ENCODE measurements at regions not wholly inside any gene's neighbourhood (a gene's known extent, or its start where the extent isn't known, plus 50 kb on each side); places are given as distances from the start of the nearest gene placed in this dataset.

- no peak for DNase-seq
- H3K4me3 ChIP-seq = no peak overlapping the region
- H3K27me3 ChIP-seq = no peaks in the 10 kb centered on the region
- H3K27ac ChIP-seq = no peak overlapping the region
- 82 to 94% (median 87%) methylated on average over 2 of the region's 2 CpGs for WGBS, 5 donors
- TF ChIP-seq CTCF (IDR thresholded peaks at IDR 0.05) = no peak
- no peak for TF ChIP-seq EP300 (IDR thresholded peaks at IDR 0.05)
- TF ChIP-seq POLR2AphosphoS5 (IDR thresholded peaks at IDR 0.05) = no peak
- no peak for TF ChIP-seq POLR2A (IDR thresholded peaks at IDR 0.05)
- intact Hi-C loops (cut with DNase I; ENCODE audit: low total_unique reads) = no loop called here
- no peaks in the 10 kb centered on the region for H3K9me3 ChIP-seq
- H3K4me1 ChIP-seq = no peaks in the 10 kb centered on the region
- no peaks in the 10 kb centered on the region for H3K36me3 ChIP-seq
Measured at GRCh38 chr18:43702399-43702798, 425.1 kb upstream of the SYT4 start.

- intact Hi-C loops (cut with DNase I; ENCODE audit: low total_unique reads) = no loop called here
- Histone ChIP-seq H3K27me3 (no peaks in the 10 kb centered on the region), H3K4me1 (no peaks in the 10 kb centered on the region), H3K36me3 (no peaks in the 10 kb centered on the region), H3K4me3 (no peak overlapping the region), H3K9me3 (no peaks in the 10 kb centered on the region), H3K27ac (no peak overlapping the region)
- no peak for DNase-seq
- TF ChIP-seq EP300 (IDR thresholded peaks at IDR 0.05) (no peak), POLR2A (IDR thresholded peaks at IDR 0.05) (no peak), CTCF (IDR thresholded peaks at IDR 0.05) (no peak), POLR2AphosphoS5 (IDR thresholded peaks at IDR 0.05) (no peak)
- 65 to 77% (median 67%) methylated on average over 2 of the region's 2 CpGs for WGBS, 5 donors
Measured at GRCh38 chr18:43703050-43703449, 425.8 kb upstream of the SYT4 start.

GRCh38 chr18:43705850-43706249 is 428.6 kb upstream of the SYT4 start:
- TF ChIP-seq EP300 (IDR thresholded peaks at IDR 0.05) (no peak), CTCF (IDR thresholded peaks at IDR 0.05) (no peak), POLR2A (IDR thresholded peaks at IDR 0.05) (no peak), POLR2AphosphoS5 (IDR thresholded peaks at IDR 0.05) (no peak)
- DNase-seq = no peak
- H3K27ac ChIP-seq = no peak overlapping the region
- WGBS, 5 donors = 65 to 73% (median 69%) methylated on average over 4 of the region's 4 CpGs
- H3K9me3 ChIP-seq = no peaks in the 10 kb centered on the region
- H3K4me1 ChIP-seq = no peaks in the 10 kb centered on the region
- intact Hi-C loops (cut with DNase I; ENCODE audit: low total_unique reads) = no loop called here
- H3K27me3 ChIP-seq = no peaks in the 10 kb centered on the region
- no peak overlapping the region for H3K4me3 ChIP-seq
- H3K36me3 ChIP-seq = no peaks in the 10 kb centered on the region

- no peaks in the 10 kb centered on the region for H3K9me3 ChIP-seq
- TF ChIP-seq EP300 (IDR thresholded peaks at IDR 0.05) (no peak), POLR2A (IDR thresholded peaks at IDR 0.05) (no peak), POLR2AphosphoS5 (IDR thresholded peaks at IDR 0.05) (no peak), CTCF (IDR thresholded peaks at IDR 0.05) (no peak)
- H3K4me3 ChIP-seq = no peak overlapping the region
- H3K27me3 ChIP-seq = no peaks in the 10 kb centered on the region
- no peaks in the 10 kb centered on the region for H3K36me3 ChIP-seq
- no peaks in the 10 kb centered on the region for H3K4me1 ChIP-seq
- intact Hi-C loops (cut with DNase I; ENCODE audit: low total_unique reads) = no loop called here
- 66 to 81% (median 70%) methylated on average over 4 of the region's 4 CpGs for WGBS, 5 donors
- no peak overlapping the region for H3K27ac ChIP-seq
- no peak for DNase-seq
Measured at GRCh38 chr18:43710135-43710534, 432.8 kb upstream of the SYT4 start.
